HEK293T (cell line): ENCODE measurements at regions not wholly inside any gene's neighbourhood (a gene's known extent, or its start where the extent isn't known, plus 50 kb on each side); places are given as distances from the start of the nearest gene placed in this dataset.

Experiments
- BHLHE40 ChIP-seq: fragments of 450-650 bp; IDR thresholded peaks from 2 replicates; pipeline ENCODE4 v1.6.1; 2016; ENCODE audit warnings: mild to moderate bottlenecking, moderate library complexity, borderline replicate concordance
- ELF4 ChIP-seq: fragments of 450-650 bp; IDR thresholded peaks from 2 replicates; pipeline ENCODE4 v1.6.1; 2017; ENCODE audit warnings: antibody characterized with exemption
- FOXA1 ChIP-seq: fragments of 450-650 bp; IDR thresholded peaks from 2 replicates; pipeline ENCODE4 v1.6.1; 2016; ENCODE audit warnings: mild to moderate bottlenecking
- FOXK2 ChIP-seq: fragments of 450-650 bp; IDR thresholded peaks from 2 replicates; pipeline ENCODE4 v1.6.1; 2016; ENCODE audit warnings: mild to moderate bottlenecking
- FOXM1 ChIP-seq: fragments of 450-650 bp; IDR thresholded peaks from 2 replicates; pipeline ENCODE4 v1.6.1; 2017; ENCODE audit warnings: mild to moderate bottlenecking, borderline replicate concordance
- L3MBTL2 ChIP-seq: fragments of 450-650 bp; conservative IDR thresholded peaks from 2 replicates; pipeline ENCODE4 v1.6.1; 2016; ENCODE audit warnings: mild to moderate bottlenecking
- PKNOX1 ChIP-seq: fragments of 450-650 bp; IDR thresholded peaks from 2 replicates; pipeline ENCODE4 v1.6.1; 2016
- SP1 ChIP-seq: fragments of 450-650 bp; IDR thresholded peaks from 2 replicates; pipeline ENCODE4 v1.6.1; 2017
- TARDBP ChIP-seq: fragments of 450-650 bp; IDR thresholded peaks from 2 replicates; pipeline ENCODE4 v1.6.1; 2016

GRCh38 chr7:155219154-155219531 lies 78.5 kb upstream of the INSIG1 start:
- no peak for TF ChIP-seq L3MBTL2
- no peak for TF ChIP-seq SP1
- no peak for TF ChIP-seq PKNOX1
- no peak for TF ChIP-seq FOXA1
- TF ChIP-seq TARDBP: no peak
- TF ChIP-seq BHLHE40: no peak
- TF ChIP-seq FOXM1: no peak
- TF ChIP-seq ELF4: no peak
- no peak for TF ChIP-seq FOXK2
